ENCODE measurements at regions not wholly inside any gene's neighbourhood (a gene's known extent, or its start where the extent isn't known, plus 50 kb on each side); places are given as distances from the start of the nearest gene placed in this dataset.

- no peaks in the 10 kb centered on the region for H3K4me1 ChIP-seq (ENCODE audit: control insufficient read depth, insufficient read depth, low read length)
- CTCF ChIA-PET, result interaction anchor here (1.0 kb wide), 1 partner anchor 128 kb away, joined by 3 read pairs; no protein-coding TSS in a partner anchor
- POLR2A ChIA-PET, result no interaction called here
- no peaks in the 10 kb centered on the region for H3K9me3 ChIP-seq (ENCODE audit: control insufficient read depth, insufficient read depth, low read depth, low read length)
- H3K27ac ChIP-seq (ENCODE audit: extremely low read depth, low read depth, low read length), result no peak overlapping the region
- no peak overlapping the region for H3K4me3 ChIP-seq (ENCODE audit: low read depth, low read length)
- TF ChIP-seq BCL6B (tag by site-specific recombination; IDR thresholded peaks at IDR 0.05) (no peak), KLF9 (tag by site-specific recombination; IDR thresholded peaks at IDR 0.05; ENCODE audit: low read depth) (no peak)
- no peaks in the 10 kb centered on the region for H3K36me3 ChIP-seq (ENCODE audit: control insufficient read depth in 2 of 2, insufficient read depth in 1 of 2, low read length in 2 of 2)
Observed at GRCh38 chr18:33937270-33937816, 287.4 kb downstream of the NOL4 start.

- TF ChIP-seq ZNF530 (tag by site-specific recombination; IDR thresholded peaks at IDR 0.05; ENCODE audit: low read depth) (no peak), ZNF174 (tag by site-specific recombination; IDR thresholded peaks at IDR 0.05) (no peak)
- Histone ChIP-seq H3K9me3 (ENCODE audit: control insufficient read depth, insufficient read depth, low read depth, low read length) (no peaks in the 10 kb centered on the region), H3K27ac (ENCODE audit: extremely low read depth, low read depth, low read length) (no peak overlapping the region), H3K4me3 (ENCODE audit: low read depth, low read length) (no peak overlapping the region), H3K4me1 (ENCODE audit: control insufficient read depth, insufficient read depth, low read length) (no peaks in the 10 kb centered on the region), H3K36me3 (ENCODE audit: control insufficient read depth in 2 of 2, insufficient read depth in 1 of 2, low read length in 2 of 2) (no peaks in the 10 kb centered on the region)
- ChIA-PET POLR2A (no interaction called here), CTCF (interaction anchor here (1.5 kb wide), 1 partner anchor 15 kb away, joined by 4 read pairs; no protein-coding TSS in a partner anchor)
Observed at GRCh38 chr18:33934258-33934657, 290.5 kb downstream of the NOL4 start.

- H3K4me1 ChIP-seq (ENCODE audit: control insufficient read depth, insufficient read depth, low read length), result no peaks in the 10 kb centered on the region
- ChIA-PET CTCF (interaction anchor here (0.7 kb wide), 1 partner anchor 1502 kb away, joined by 3 read pairs; no protein-coding TSS in a partner anchor), POLR2A (no interaction called here)
- H3K9me3 ChIP-seq (ENCODE audit: control insufficient read depth, insufficient read depth, low read depth, low read length), result no peaks in the 10 kb centered on the region
- no peak for TF ChIP-seq ZNF426 (tag by site-specific recombination; IDR thresholded peaks at IDR 0.05)
- TF ChIP-seq ZNF132 (tag by site-specific recombination; IDR thresholded peaks at IDR 0.05; ENCODE audit: borderline replicate concordance), result no peak
- TF ChIP-seq SP2 (tag by site-specific recombination; IDR thresholded peaks at IDR 0.05), result no peak
- no peak for TF ChIP-seq ZNF157 (tag by site-specific recombination; IDR thresholded peaks at IDR 0.05)
- TF ChIP-seq ZNF670 (tag by site-specific recombination; IDR thresholded peaks at IDR 0.05; ENCODE audit: low read depth), result no peak
- no peak for TF ChIP-seq HOXD13 (CRISPR knock-in tag; IDR thresholded peaks at IDR 0.05; ENCODE audit: borderline replicate concordance)
- no peak for TF ChIP-seq ZNF704 (tag by site-specific recombination; IDR thresholded peaks at IDR 0.05)
- no peak for TF ChIP-seq ZNF114 (tag by site-specific recombination; IDR thresholded peaks at IDR 0.05)
- TF ChIP-seq SP3 (tag by site-specific recombination; IDR thresholded peaks at IDR 0.05), result no peak
- TF ChIP-seq ZNF561 (tag by site-specific recombination; IDR thresholded peaks at IDR 0.05; ENCODE audit: borderline replicate concordance), result no peak
- TF ChIP-seq ZNF621 (tag by site-specific recombination; IDR thresholded peaks at IDR 0.05), result no peak
- TF ChIP-seq ZNF692 (tag by site-specific recombination; IDR thresholded peaks at IDR 0.05), result no peak
- TF ChIP-seq ZBTB7A (tag by site-specific recombination; IDR thresholded peaks at IDR 0.05; ENCODE audit: low read depth), result no peak
- TF ChIP-seq ZBTB6 (tag by site-specific recombination; IDR thresholded peaks at IDR 0.05), result no peak
- TF ChIP-seq ZNF596 (tag by site-specific recombination; IDR thresholded peaks at IDR 0.05), result no peak
- TF ChIP-seq ZNF184 (tag by site-specific recombination; IDR thresholded peaks at IDR 0.05), result no peak
- TF ChIP-seq ZNF610 (tag by site-specific recombination; IDR thresholded peaks at IDR 0.05; ENCODE audit: borderline replicate concordance), result no peak
- TF ChIP-seq ZNF600 (tag by site-specific recombination; IDR thresholded peaks at IDR 0.05), result no peak
- no peak overlapping the region for H3K4me3 ChIP-seq (ENCODE audit: low read depth, low read length)
- no peaks in the 10 kb centered on the region for H3K36me3 ChIP-seq (ENCODE audit: control insufficient read depth in 2 of 2, insufficient read depth in 1 of 2, low read length in 2 of 2)
- no peak overlapping the region for H3K27ac ChIP-seq (ENCODE audit: extremely low read depth, low read depth, low read length)
Observed at GRCh38 chr18:33928231-33928630, 296.5 kb downstream of the NOL4 start.

Measured in HEK293 (cell line).